ENCODE measurements at regions not wholly inside any gene's neighbourhood (a gene's known extent, or its start where the extent isn't known, plus 50 kb on each side); places are given as distances from the start of the nearest gene placed in this dataset.

DNA sequence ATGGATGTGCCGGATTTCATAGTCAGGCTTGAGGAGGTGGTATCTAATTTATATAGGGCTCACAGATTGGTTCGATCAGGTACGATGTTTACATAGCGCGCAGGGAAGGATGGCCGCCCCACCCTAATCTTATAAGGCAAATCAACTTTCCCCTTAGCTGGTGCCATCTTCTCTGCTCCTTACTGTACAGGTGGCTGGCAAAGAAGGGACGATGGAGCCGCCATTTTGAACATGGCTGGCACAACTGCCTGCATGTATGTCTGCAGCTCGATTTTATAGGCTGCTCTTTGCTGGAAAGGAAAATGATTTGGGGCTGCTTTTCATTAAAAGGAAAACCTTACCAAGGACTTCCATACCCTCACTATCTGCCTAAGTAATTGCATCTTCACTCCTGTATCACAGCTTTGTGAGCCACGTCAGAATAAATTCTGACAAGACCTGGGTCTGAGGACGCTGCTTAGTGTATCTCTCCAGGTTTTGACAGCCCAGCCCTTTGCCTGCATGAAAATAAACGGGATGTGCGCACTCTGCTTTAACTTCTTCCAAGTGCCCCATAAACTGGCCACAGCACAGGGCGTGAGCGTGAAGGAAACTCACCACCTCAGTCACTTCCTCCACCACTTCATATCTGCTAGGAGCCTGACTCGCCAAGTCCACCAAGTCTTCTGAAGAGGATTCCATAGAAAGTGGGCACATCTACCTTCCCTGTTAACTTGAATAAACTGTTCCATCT lies 109.4 kb upstream of the ARMC2 start:
- DNase-seq (ENCODE audit: extremely low spot score, unreplicated experiment), result no peak
- Mint-ChIP-seq H3K4me3 (no peak overlapping the region), H3K4me1 (ENCODE audit: unreplicated experiment) (peaks cover 16% of the 10 kb centered on the region), H3K27ac (no peak overlapping the region), H3K36me3 (no peaks in the 10 kb centered on the region), H3K27me3 (peaks cover 3% of the 10 kb centered on the region), H3K9me3 (no peaks in the 10 kb centered on the region)
- TF ChIP-seq, protein P1, sequence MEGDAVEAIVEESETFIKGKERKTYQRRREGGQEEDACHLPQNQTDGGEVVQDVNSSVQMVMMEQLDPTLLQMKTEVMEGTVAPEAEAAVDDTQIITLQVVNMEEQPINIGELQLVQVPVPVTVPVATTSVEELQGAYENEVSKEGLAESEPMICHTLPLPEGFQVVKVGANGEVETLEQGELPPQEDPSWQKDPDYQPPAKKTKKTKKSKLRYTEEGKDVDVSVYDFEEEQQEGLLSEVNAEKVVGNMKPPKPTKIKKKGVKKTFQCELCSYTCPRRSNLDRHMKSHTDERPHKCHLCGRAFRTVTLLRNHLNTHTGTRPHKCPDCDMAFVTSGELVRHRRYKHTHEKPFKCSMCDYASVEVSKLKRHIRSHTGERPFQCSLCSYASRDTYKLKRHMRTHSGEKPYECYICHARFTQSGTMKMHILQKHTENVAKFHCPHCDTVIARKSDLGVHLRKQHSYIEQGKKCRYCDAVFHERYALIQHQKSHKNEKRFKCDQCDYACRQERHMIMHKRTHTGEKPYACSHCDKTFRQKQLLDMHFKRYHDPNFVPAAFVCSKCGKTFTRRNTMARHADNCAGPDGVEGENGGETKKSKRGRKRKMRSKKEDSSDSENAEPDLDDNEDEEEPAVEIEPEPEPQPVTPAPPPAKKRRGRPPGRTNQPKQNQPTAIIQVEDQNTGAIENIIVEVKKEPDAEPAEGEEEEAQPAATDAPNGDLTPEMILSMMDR (conservative IDR thresholded peaks at IDR 0.05), result no peak

DNA sequence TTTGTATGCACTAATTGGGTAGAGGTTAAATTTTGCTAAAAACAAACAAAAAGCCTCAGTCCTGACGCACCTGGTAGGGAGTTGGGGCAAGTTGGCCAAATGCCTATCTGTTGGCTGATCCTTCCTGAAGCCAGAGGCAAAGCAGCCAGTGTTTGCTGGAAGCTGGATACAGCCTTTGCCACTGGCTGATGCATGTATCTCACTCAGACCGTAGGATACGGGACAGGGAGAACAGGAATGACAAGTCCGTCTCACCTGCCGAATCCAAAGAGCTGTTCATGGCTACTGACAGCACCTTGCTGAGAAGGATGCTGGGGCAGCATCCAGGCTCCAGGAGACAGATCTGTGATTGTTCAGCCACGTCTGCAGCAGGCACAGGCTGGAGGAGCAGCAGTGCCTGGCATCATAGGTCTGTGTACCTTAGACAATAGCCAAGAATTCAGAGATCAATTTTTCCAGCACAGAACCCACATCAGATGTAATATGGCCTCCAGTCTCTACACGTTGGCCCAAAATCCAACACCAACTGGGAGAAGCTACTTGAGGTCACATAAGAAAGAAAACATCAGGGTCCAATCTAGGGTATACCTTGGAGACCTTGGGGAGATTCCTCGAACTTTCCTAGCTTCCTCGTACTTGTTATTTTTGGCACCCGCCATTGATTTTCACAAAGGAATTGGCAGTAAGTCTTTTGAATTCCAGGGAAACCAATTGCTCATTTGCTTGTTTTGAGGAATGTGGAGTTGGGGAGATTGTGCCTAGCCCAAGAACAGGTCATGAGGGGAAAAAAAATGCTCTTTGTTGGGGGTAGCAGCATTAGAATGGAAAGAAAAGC lies 108.5 kb upstream of the ARMC2 start:
- Mint-ChIP-seq H3K4me1 (ENCODE audit: unreplicated experiment) (peaks cover 20% of the 10 kb centered on the region), H3K27ac (no peak overlapping the region), H3K36me3 (no peaks in the 10 kb centered on the region), H3K27me3 (no peaks in the 10 kb centered on the region), H3K9me3 (no peaks in the 10 kb centered on the region), H3K4me3 (no peak overlapping the region)
- TF ChIP-seq, protein P1 (conservative IDR thresholded peaks at IDR 0.05), result no peak
- DNase-seq (ENCODE audit: extremely low spot score, unreplicated experiment), result no peak

DNA sequence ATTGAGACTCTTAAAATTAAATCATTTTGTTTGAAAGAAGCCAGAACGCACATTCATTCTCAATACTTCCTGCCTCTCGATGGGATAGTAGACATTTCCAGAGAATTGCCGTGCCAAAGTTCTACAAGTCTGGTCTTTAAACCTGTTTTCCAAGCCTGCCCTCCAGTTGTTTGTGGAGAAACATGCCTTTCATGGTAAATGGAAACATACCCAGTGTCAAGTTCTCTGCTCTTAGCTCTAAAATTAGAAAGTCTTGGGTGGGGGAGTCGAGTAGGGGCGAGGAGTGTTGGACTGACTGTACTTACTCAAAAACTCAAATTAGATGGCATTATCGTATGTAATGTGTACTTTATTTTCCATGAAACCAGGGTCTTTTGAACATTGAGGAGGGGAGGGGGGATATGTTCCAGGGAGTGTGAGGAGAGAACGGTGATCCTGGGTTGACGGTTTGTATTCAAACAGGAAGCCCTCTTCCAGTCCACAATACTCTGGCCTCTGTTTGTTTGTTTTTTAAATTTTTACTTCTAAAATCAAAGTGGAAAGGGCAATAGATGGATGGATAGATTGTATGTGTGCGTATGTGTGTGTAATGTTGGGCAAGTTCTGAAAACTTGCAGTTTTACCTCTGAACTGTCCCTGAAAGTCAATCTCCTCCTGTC lies 106.8 kb upstream of the ARMC2 start:
- Mint-ChIP-seq H3K27me3 (no peaks in the 10 kb centered on the region), H3K4me1 (ENCODE audit: unreplicated experiment) (peaks cover 19% of the 10 kb centered on the region), H3K36me3 (no peaks in the 10 kb centered on the region), H3K9me3 (no peaks in the 10 kb centered on the region), H3K4me3 (no peak overlapping the region), H3K27ac (no peak overlapping the region)
- DNase-seq (ENCODE audit: extremely low spot score, unreplicated experiment), result no peak
- TF ChIP-seq, protein P1 (conservative IDR thresholded peaks at IDR 0.05), result no peak

GRCh38 chr6:108742041-108742440 lies 106.2 kb upstream of the ARMC2 start:
- H3K9me3 Mint-ChIP-seq, result no peaks in the 10 kb centered on the region
- peaks cover 23% of the 10 kb centered on the region for H3K4me1 Mint-ChIP-seq (ENCODE audit: unreplicated experiment)
- H3K27me3 Mint-ChIP-seq, result no peaks in the 10 kb centered on the region
- H3K36me3 Mint-ChIP-seq, result no peaks in the 10 kb centered on the region
- no peak overlapping the region for H3K4me3 Mint-ChIP-seq
- TF ChIP-seq, protein P1 (conservative IDR thresholded peaks at IDR 0.05), result no peak
- DNase-seq (ENCODE audit: extremely low spot score, unreplicated experiment), result no peak
- no peak overlapping the region for H3K27ac Mint-ChIP-seq

DNA sequence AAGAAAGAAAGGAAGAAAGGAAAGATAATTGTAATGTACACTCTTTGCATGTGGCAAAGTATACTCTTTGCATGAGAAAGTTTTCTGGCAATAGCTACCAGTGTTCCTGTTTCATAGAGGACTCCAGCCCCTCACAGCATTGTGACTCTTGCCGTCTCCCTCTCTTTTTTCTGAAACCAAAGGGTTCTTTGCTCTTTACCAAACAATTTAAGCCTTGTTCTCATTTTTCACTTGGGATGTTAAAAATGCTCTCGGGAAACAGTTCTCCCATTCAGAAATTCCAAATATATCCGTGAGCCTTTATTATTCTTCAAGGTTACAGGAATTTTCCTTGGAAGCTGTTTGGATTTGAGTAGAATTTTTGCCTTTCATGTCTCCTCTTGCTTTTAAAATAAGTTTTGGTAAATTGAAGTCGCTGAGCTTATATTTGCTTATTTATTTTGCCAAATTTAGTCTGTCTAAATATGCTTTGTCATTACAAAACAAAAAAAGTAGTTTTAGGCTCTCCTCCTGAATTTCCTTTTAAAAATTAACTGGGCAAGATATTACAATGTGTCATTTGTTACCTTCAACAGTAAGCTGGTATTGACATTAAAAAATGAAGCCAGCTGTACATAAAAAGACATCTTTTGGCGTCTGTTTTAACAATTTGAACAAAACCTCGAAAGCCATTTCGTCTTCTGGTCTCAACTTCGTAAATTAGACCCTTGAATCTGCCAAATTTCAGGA lies 103.8 kb upstream of the ARMC2 start:
- Mint-ChIP-seq H3K36me3 (no peaks in the 10 kb centered on the region), H3K4me1 (ENCODE audit: unreplicated experiment) (peaks cover 25% of the 10 kb centered on the region), H3K27me3 (no peaks in the 10 kb centered on the region), H3K9me3 (no peaks in the 10 kb centered on the region), H3K27ac (no peak overlapping the region), H3K4me3 (no peak overlapping the region)
- no peak for DNase-seq (ENCODE audit: extremely low spot score, unreplicated experiment)
- TF ChIP-seq, protein P1 (conservative IDR thresholded peaks at IDR 0.05), result no peak

Measured in type B pancreatic cell (in vitro differentiated cells).